HG02938 (cell line): ENCODE measurements at regions not wholly inside any gene's neighbourhood (a gene's known extent, or its start where the extent isn't known, plus 50 kb on each side); places are given as distances from the start of the nearest gene placed in this dataset.

Source experiments
- ATAC-seq: cut with Tn5 transposase; IDR thresholded peaks from one replicate; pipeline ENCODE4 v1.9.1; 2021; ENCODE audit warnings: mild to moderate bottlenecking, moderate library complexity; ENCODE audit not compliant: unreplicated experiment

GRCh38 chr1:188237573-188238348 is 1409.0 kb downstream of the PLA2G4A start:
- ATAC-seq: no peak

- no peak for ATAC-seq
Measured at GRCh38 chr1:188240772-188241406, 1412.1 kb downstream of the PLA2G4A start.

GRCh38 chr1:188241629-188242028 is 1412.9 kb downstream of the PLA2G4A start:
- no peak for ATAC-seq

GRCh38 chr1:188243456-188243855 is 1414.7 kb downstream of the PLA2G4A start:
- ATAC-seq: no peak

- no peak for ATAC-seq
Measured at GRCh38 chr1:188244681-188245080, 1415.9 kb downstream of the PLA2G4A start.

- ATAC-seq: no peak
Measured at GRCh38 chr1:188247255-188247654, 1418.5 kb downstream of the PLA2G4A start.

GRCh38 chr1:188249811-188250210 is 1421.1 kb downstream of the PLA2G4A start:
- ATAC-seq: no peak

GRCh38 chr1:188251036-188251435 is 1422.3 kb downstream of the PLA2G4A start:
- ATAC-seq: no peak

GRCh38 chr1:188261849-188262248 is 1433.1 kb downstream of the PLA2G4A start:
- no peak for ATAC-seq

GRCh38 chr1:188269956-188270355 is 1441.2 kb downstream of the PLA2G4A start:
- ATAC-seq: no peak

- ATAC-seq: no peak
Measured at GRCh38 chr1:188270497-188270896, 1441.7 kb downstream of the PLA2G4A start.

- ATAC-seq: no peak
Measured at GRCh38 chr1:188277771-188278170, 1449.0 kb downstream of the PLA2G4A start.

GRCh38 chr1:188281921-188282320 is 1453.2 kb downstream of the PLA2G4A start:
- ATAC-seq: no peak

- no peak for ATAC-seq
Measured at GRCh38 chr1:188295157-188295556, 1466.4 kb downstream of the PLA2G4A start.

- no peak for ATAC-seq
Measured at GRCh38 chr1:188302746-188303145, 1474.0 kb downstream of the PLA2G4A start.

GRCh38 chr1:188314557-188315137 is 1485.9 kb downstream of the PLA2G4A start:
- ATAC-seq: no peak

GRCh38 chr1:188317894-188318293 is 1489.1 kb downstream of the PLA2G4A start:
- no peak for ATAC-seq

- no peak for ATAC-seq
Measured at GRCh38 chr1:188325211-188325610, 1496.5 kb downstream of the PLA2G4A start.

GRCh38 chr1:188343914-188344313 is 1515.2 kb downstream of the PLA2G4A start:
- ATAC-seq: no peak

- no peak for ATAC-seq
Measured at GRCh38 chr1:188350104-188350503, 1521.4 kb downstream of the PLA2G4A start.

- ATAC-seq: no peak
Measured at GRCh38 chr1:188355082-188355481, 1526.3 kb downstream of the PLA2G4A start.

- no peak for ATAC-seq
Measured at GRCh38 chr1:188355847-188356246, 1527.1 kb downstream of the PLA2G4A start.
